HCT116 (cell line): ENCODE measurements at regions not wholly inside any gene's neighbourhood (a gene's known extent, or its start where the extent isn't known, plus 50 kb on each side); places are given as distances from the start of the nearest gene placed in this dataset.

Experiments used
- ATAC-seq: fragments of 200-7000 bp; cut with Tn5 transposase; 2 replicates; pipeline ENCODE4 v1.9.1; 2020; ENCODE audit warnings: mild to moderate bottlenecking, moderate library complexity
- BruUV-seq: library from RNA; stranded (reverse); fragments of 400-500 nt; replicated peaks from 2 replicates; lab custom pipeline; 2021; lab: Mats Ljungman, UMichigan
- CTCF ChIA-PET: fragments of 300-600 bp; sonication (Branson Sonifier 250); formaldehyde crosslinking; loops from one replicate; lab custom pipeline; 2021; ENCODE audit warnings: antibody characterized with exemption; lab: Charles Lee
- POLR2A ChIA-PET: fragments of 300-600, 350-600 bp; sonication (Branson Sonifier 250); formaldehyde crosslinking; loops from one replicate; lab custom pipeline; 2021; ENCODE audit warnings: antibody characterized with exemption; lab: Charles Lee
- RAD21 ChIA-PET, 2 experiments: fragments of 300-600 bp; sonication (Branson Sonifier 250); formaldehyde crosslinking; loops; one replicate each; lab custom pipeline; 2023; ENCODE audit warnings: low total read pairs in 2 of 2; ENCODE audit not compliant: uncharacterized antibody in 2 of 2, unreplicated experiment in 2 of 2, low non-redundant PET in 1 of 2; lab: Charles Lee
- DNase-seq: peaks from one replicate; pipeline ENCODE4 v3.0.0-alpha.2; 2010; ENCODE audit warnings: low read depth, low spot score
- H2AFZ ChIP-seq: fragments of 200-600 bp; shearing (Covaris generic), sonication (generic); 2 replicates; pipeline ENCODE4 v1.6.1; 2017; ENCODE audit warnings: low read depth, mixed run types, mixed read lengths, antibody characterized with exemption, low read length; ENCODE audit not compliant: poor library complexity, severe bottlenecking
- H3K27ac ChIP-seq: 2 replicates; pipeline ENCODE4 v1.5.1; 2012; ENCODE audit warnings: low read depth, low read length
- H3K27me3 ChIP-seq: fragments of 200-600 bp; sonication (generic); 2 replicates; pipeline ENCODE4 v1.6.1; 2016; ENCODE audit warnings: mixed run types, low read length, mixed read lengths; ENCODE audit not compliant: insufficient read depth
- H3K36me3 ChIP-seq, 2 experiments: fragments of 200-500 bp in 1 of 2; fragments of 200-600 bp in 1 of 2; sonication (Bioruptor generic) in 1 of 2; sonication (generic) in 1 of 2; 2 replicates each; pipeline versions ENCODE4 v1.5.1 to v1.6.1; 2014 to 2016; ENCODE audit warnings: low read length in 2 of 2, inconsistent platforms in 1 of 2, mixed read lengths in 1 of 2, mixed run types in 1 of 2; ENCODE audit not compliant: insufficient read depth in 2 of 2, control insufficient read depth in 1 of 2
- H3K4me1 ChIP-seq, 2 experiments: fragments of 200-600 bp in 1 of 2; sonication (generic) in 1 of 2; 2 replicates each; pipeline versions ENCODE4 v1.5.1 to v1.6.1; 2012 to 2017; ENCODE audit warnings: low read length in 2 of 2, inconsistent platforms in 1 of 2, mild to moderate bottlenecking in 1 of 2, mixed read lengths in 1 of 2, mixed run types in 1 of 2, moderate library complexity in 1 of 2; ENCODE audit not compliant: insufficient read depth in 2 of 2, control insufficient read depth in 1 of 2
- H3K4me2 ChIP-seq: fragments of 200-600 bp; sonication (generic); 2 replicates; pipeline ENCODE4 v1.6.1; 2017; ENCODE audit warnings: mixed run types, low read length, mixed read lengths
- H3K4me3 ChIP-seq, 2 experiments: fragments of 200-600 bp in 1 of 2; sonication (generic) in 1 of 2; replicated peaks in 1 of 2; 2 replicates each; pipeline ENCODE4 v1.5.1; 2011 to 2016; ENCODE audit warnings: low read length in 2 of 2, control low read depth in 1 of 2, low read depth in 1 of 2, mild to moderate bottlenecking in 1 of 2, mixed read lengths in 1 of 2, mixed run types in 1 of 2
- H3K79me2 ChIP-seq: fragments of 200-600 bp; sonication (generic); 2 replicates; pipeline ENCODE4 v1.6.1; 2017; ENCODE audit warnings: mild to moderate bottlenecking, mixed run types, low read length, moderate library complexity, mixed read lengths; ENCODE audit not compliant: insufficient read depth
- H3K9ac ChIP-seq: fragments of 200-600 bp; sonication (generic); 2 replicates; pipeline ENCODE4 v1.6.1; 2016; ENCODE audit warnings: low read length, mixed read lengths
- H3K9me2 ChIP-seq: fragments of 200-600 bp; sonication (generic), shearing (Covaris generic); 2 replicates; pipeline ENCODE4 v1.6.1; 2017; ENCODE audit warnings: mixed run types, mild to moderate bottlenecking, moderate library complexity; ENCODE audit not compliant: insufficient read depth
- H3K9me3 ChIP-seq, 2 experiments: fragments of 200-500 bp in 1 of 2; fragments of 200-600 bp in 1 of 2; sonication (Bioruptor generic) in 1 of 2; sonication (generic) in 1 of 2; 2 replicates each; pipeline ENCODE4 v1.6.1; 2014 to 2017; ENCODE audit warnings: low read length in 2 of 2, mixed read lengths in 2 of 2, inconsistent platforms in 1 of 2, low read depth in 1 of 2, mild to moderate bottlenecking in 1 of 2, mixed run types in 1 of 2, moderate library complexity in 1 of 2; ENCODE audit not compliant: control insufficient read depth in 1 of 2, insufficient read depth in 1 of 2
- H4K20me1 ChIP-seq: fragments of 200-600 bp; sonication (generic), shearing (Covaris generic); 2 replicates; pipeline ENCODE4 v1.6.1; 2017; ENCODE audit warnings: mixed run types, mild to moderate bottlenecking, moderate library complexity; ENCODE audit not compliant: insufficient read depth
- CEBPB ChIP-seq: IDR thresholded peaks from 2 replicates; pipeline ENCODE4 v1.6.1; 2012; ENCODE audit warnings: low read depth
- ELF1 ChIP-seq: IDR thresholded peaks from 2 replicates; pipeline ENCODE4 v1.6.1; 2012; ENCODE audit warnings: low read depth, borderline replicate concordance
- EZH2 ChIP-seq: fragments of 200-600 bp; sonication (generic); IDR thresholded peaks from 2 replicates; pipeline ENCODE4 v1.6.1; 2017; ENCODE audit warnings: antibody characterized with exemption, mixed run types
- EZH2phosphoT487 ChIP-seq: fragments of 200-600 bp; IDR thresholded peaks from 2 replicates; pipeline ENCODE4 v1.6.1; 2018; ENCODE audit warnings: antibody characterized with exemption, borderline replicate concordance
- FOSL1 ChIP-seq: IDR thresholded peaks from 2 replicates; pipeline ENCODE4 v1.6.1; 2012; ENCODE audit warnings: low read depth
- JUND ChIP-seq: IDR thresholded peaks from 2 replicates; pipeline ENCODE4 v1.6.1; 2012
- POLR2A ChIP-seq: IDR thresholded peaks from 2 replicates; pipeline ENCODE4 v1.7.0; 2011; ENCODE audit warnings: borderline replicate concordance; ENCODE audit not compliant: insufficient read depth, insufficient read length; ENCODE audit errors: extremely low read depth
- POLR2AphosphoS5 ChIP-seq: IDR thresholded peaks from 2 replicates; pipeline ENCODE4 v1.6.1; 2011; ENCODE audit warnings: mild to moderate bottlenecking, low read depth, low read length, moderate library complexity
- RAD21 ChIP-seq: IDR thresholded peaks from 2 replicates; pipeline ENCODE4 v1.6.1; 2012; ENCODE audit warnings: low read depth, mild to moderate bottlenecking
- SIN3A ChIP-seq: IDR thresholded peaks from 2 replicates; pipeline ENCODE4 v1.6.1; 2012; ENCODE audit warnings: low read depth
- SP1 ChIP-seq: IDR thresholded peaks from 2 replicates; pipeline ENCODE4 v1.6.1; 2012; ENCODE audit warnings: low read depth
- SRF ChIP-seq: IDR thresholded peaks from 2 replicates; pipeline ENCODE4 v1.6.1; 2012; ENCODE audit warnings: low read depth
- TCF7L2 ChIP-seq: IDR thresholded peaks from 2 replicates; pipeline ENCODE4 v1.7.0; 2011; ENCODE audit warnings: borderline replicate concordance, inconsistent platforms; ENCODE audit not compliant: insufficient read depth, insufficient read length; ENCODE audit errors: extremely low read depth
- YY1 ChIP-seq: IDR thresholded peaks from 2 replicates; pipeline ENCODE4 v1.6.1; 2011; ENCODE audit warnings: low read length, low read depth, moderate library complexity, mild to moderate bottlenecking; ENCODE audit not compliant: insufficient replicate concordance; ENCODE audit errors: extremely low read depth
- ZFX ChIP-seq: fragments of 450-650 bp; IDR thresholded peaks from 2 replicates; pipeline ENCODE4 v1.6.1; 2017
- intact Hi-C: fragments of 100-400 bp; cut with micrococcal nuclease; formaldehyde crosslinking; loops from 2 replicates; pipeline ENCODE4 v1.10.0; 2022
- TF ChIP-seq, protein P1 (sequence below): IDR thresholded peaks from 2 replicates; pipeline ENCODE4 v1.6.1; 2012
- TF ChIP-seq, protein P2 (sequence below): IDR thresholded peaks from 2 replicates; pipeline ENCODE4 v1.6.1; 2012
- TF ChIP-seq, protein P3 (sequence below): IDR thresholded peaks from 2 replicates; pipeline ENCODE4 v1.6.1; 2011; ENCODE audit warnings: mild to moderate bottlenecking, low read length, moderate library complexity; ENCODE audit not compliant: insufficient replicate concordance; ENCODE audit errors: extremely low read depth
- TF ChIP-seq, protein P4 (sequence below): IDR thresholded peaks from 2 replicates; pipeline ENCODE4 v1.6.1; 2012; ENCODE audit warnings: low read depth
- TF ChIP-seq, protein P5 (sequence below), 3 experiments: fragments of 200-600 bp in 1 of 3; sonication (generic) in 1 of 3; IDR thresholded peaks in 2 of 3; conservative IDR thresholded peaks in 1 of 3; 2 replicates each; pipeline ENCODE4 v1.5.1; 2012 to 2017; ENCODE audit warnings: low read depth in 2 of 3, low read length in 2 of 3, antibody characterized with exemption in 1 of 3, borderline replicate concordance in 1 of 3, control low read depth in 1 of 3, mild to moderate bottlenecking in 1 of 3, mixed read lengths in 1 of 3, mixed run types in 1 of 3, moderate library complexity in 1 of 3; ENCODE audit not compliant: insufficient read depth in 1 of 3

DNA sequence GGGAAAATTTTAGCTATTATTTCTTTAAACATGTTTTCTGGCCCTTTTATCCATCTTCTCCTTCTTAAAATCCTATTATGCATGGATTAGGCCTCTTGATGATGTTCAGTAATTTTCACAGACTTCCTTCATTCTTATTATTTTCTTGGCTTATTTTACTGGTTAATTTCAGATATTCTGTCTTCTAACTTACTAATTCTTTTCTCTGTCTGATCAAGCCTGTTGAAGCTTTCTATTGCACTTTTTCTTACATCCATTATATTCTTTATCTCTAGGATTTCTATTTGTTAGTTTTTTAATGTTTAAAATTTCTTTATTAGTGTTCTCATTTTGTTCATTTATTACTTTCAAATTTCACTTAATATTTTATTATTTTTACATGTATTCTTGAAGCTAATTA lies 105.3 kb upstream of the GALNT13 start:
- peaks cover 0 to 3% of the 10 kb centered on the region in 2 experiments; a peak in 1 of 4 replicates for H3K9me3 ChIP-seq
- no peaks in the 10 kb centered on the region for H3K4me1 ChIP-seq
- H2AFZ ChIP-seq = no peak overlapping the region
- ChIA-PET CTCF (no interaction called here), RAD21 (no interaction called here), POLR2A (no interaction called here)
- DNase-seq (no peak), ATAC-seq (no peak)
- H3K4me3 ChIP-seq = no peak overlapping the region
- no TSS peak for BruUV-seq
- intact Hi-C loops = no loop called here
- no peaks in the 10 kb centered on the region for H3K79me2 ChIP-seq
- H3K36me3 ChIP-seq = no peaks in the 10 kb centered on the region
- H3K27me3 ChIP-seq = no peaks in the 10 kb centered on the region
- no peak overlapping the region for H3K4me2 ChIP-seq
- no peak overlapping the region for H3K9ac ChIP-seq
- H4K20me1 ChIP-seq = no peaks in the 10 kb centered on the region
- H3K27ac ChIP-seq = no peak overlapping the region
- TF ChIP-seq, protein P1, sequence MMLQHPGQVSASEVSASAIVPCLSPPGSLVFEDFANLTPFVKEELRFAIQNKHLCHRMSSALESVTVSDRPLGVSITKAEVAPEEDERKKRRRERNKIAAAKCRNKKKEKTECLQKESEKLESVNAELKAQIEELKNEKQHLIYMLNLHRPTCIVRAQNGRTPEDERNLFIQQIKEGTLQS = no peak
- no peak for TF ChIP-seq POLR2A
- no peak for TF ChIP-seq CEBPB
- no peak for TF ChIP-seq POLR2AphosphoS5
- TF ChIP-seq, protein P2, sequence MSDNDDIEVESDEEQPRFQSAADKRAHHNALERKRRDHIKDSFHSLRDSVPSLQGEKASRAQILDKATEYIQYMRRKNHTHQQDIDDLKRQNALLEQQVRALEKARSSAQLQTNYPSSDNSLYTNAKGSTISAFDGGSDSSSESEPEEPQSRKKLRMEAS = no peak
- no peak for TF ChIP-seq SRF
- no peak for TF ChIP-seq RAD21
- TF ChIP-seq FOSL1 = no peak
- no peak for TF ChIP-seq ZFX
- no peak for TF ChIP-seq YY1
- TF ChIP-seq EZH2 = no peak
- TF ChIP-seq, protein P3, sequence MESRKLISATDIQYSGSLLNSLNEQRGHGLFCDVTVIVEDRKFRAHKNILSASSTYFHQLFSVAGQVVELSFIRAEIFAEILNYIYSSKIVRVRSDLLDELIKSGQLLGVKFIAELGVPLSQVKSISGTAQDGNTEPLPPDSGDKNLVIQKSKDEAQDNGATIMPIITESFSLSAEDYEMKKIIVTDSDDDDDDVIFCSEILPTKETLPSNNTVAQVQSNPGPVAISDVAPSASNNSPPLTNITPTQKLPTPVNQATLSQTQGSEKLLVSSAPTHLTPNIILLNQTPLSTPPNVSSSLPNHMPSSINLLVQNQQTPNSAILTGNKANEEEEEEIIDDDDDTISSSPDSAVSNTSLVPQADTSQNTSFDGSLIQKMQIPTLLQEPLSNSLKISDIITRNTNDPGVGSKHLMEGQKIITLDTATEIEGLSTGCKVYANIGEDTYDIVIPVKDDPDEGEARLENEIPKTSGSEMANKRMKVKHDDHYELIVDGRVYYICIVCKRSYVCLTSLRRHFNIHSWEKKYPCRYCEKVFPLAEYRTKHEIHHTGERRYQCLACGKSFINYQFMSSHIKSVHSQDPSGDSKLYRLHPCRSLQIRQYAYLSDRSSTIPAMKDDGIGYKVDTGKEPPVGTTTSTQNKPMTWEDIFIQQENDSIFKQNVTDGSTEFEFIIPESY = no peak
- no peak for TF ChIP-seq SP1
- TF ChIP-seq JUND = no peak
- no peak for TF ChIP-seq SIN3A
- TF ChIP-seq TCF7L2 = no peak
- TF ChIP-seq, protein P4, sequence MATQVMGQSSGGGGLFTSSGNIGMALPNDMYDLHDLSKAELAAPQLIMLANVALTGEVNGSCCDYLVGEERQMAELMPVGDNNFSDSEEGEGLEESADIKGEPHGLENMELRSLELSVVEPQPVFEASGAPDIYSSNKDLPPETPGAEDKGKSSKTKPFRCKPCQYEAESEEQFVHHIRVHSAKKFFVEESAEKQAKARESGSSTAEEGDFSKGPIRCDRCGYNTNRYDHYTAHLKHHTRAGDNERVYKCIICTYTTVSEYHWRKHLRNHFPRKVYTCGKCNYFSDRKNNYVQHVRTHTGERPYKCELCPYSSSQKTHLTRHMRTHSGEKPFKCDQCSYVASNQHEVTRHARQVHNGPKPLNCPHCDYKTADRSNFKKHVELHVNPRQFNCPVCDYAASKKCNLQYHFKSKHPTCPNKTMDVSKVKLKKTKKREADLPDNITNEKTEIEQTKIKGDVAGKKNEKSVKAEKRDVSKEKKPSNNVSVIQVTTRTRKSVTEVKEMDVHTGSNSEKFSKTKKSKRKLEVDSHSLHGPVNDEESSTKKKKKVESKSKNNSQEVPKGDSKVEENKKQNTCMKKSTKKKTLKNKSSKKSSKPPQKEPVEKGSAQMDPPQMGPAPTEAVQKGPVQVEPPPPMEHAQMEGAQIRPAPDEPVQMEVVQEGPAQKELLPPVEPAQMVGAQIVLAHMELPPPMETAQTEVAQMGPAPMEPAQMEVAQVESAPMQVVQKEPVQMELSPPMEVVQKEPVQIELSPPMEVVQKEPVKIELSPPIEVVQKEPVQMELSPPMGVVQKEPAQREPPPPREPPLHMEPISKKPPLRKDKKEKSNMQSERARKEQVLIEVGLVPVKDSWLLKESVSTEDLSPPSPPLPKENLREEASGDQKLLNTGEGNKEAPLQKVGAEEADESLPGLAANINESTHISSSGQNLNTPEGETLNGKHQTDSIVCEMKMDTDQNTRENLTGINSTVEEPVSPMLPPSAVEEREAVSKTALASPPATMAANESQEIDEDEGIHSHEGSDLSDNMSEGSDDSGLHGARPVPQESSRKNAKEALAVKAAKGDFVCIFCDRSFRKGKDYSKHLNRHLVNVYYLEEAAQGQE = no peak
- TF ChIP-seq, protein P5, sequence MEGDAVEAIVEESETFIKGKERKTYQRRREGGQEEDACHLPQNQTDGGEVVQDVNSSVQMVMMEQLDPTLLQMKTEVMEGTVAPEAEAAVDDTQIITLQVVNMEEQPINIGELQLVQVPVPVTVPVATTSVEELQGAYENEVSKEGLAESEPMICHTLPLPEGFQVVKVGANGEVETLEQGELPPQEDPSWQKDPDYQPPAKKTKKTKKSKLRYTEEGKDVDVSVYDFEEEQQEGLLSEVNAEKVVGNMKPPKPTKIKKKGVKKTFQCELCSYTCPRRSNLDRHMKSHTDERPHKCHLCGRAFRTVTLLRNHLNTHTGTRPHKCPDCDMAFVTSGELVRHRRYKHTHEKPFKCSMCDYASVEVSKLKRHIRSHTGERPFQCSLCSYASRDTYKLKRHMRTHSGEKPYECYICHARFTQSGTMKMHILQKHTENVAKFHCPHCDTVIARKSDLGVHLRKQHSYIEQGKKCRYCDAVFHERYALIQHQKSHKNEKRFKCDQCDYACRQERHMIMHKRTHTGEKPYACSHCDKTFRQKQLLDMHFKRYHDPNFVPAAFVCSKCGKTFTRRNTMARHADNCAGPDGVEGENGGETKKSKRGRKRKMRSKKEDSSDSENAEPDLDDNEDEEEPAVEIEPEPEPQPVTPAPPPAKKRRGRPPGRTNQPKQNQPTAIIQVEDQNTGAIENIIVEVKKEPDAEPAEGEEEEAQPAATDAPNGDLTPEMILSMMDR (IDR thresholded peaks at IDR 0.05 in 2 of 3, conservative IDR thresholded peaks at IDR 0.05 in 1 of 3; ENCODE audit: borderline replicate concordance in 1 of 3, insufficient read depth in 1 of 3, low read depth in 2 of 3, low read length in 2 of 3) = no peak
- no peak for TF ChIP-seq EZH2phosphoT487
- TF ChIP-seq ELF1 = no peak
- H3K9me2 ChIP-seq = no peaks in the 10 kb centered on the region
